ENCODE measurements at regions not wholly inside any gene's neighbourhood (a gene's known extent, or its start where the extent isn't known, plus 50 kb on each side); places are given as distances from the start of the nearest gene placed in this dataset.

GRCh38 chr12:42683933-42684801 is 94.6 kb upstream of the PRICKLE1 start:
- TF ChIP-seq CTCF (IDR thresholded peaks at IDR 0.05) (no peak), POLR2A (IDR thresholded peaks at IDR 0.05) (no peak)
